GM12874 (cell line): ENCODE measurements at regions not wholly inside any gene's neighbourhood (a gene's known extent, or its start where the extent isn't known, plus 50 kb on each side); places are given as distances from the start of the nearest gene placed in this dataset.

Experiments
- CTCF ChIP-seq: IDR thresholded peaks from 2 replicates; pipeline ENCODE4 v1.5.1; 2011; ENCODE audit warnings: low read depth, mild to moderate bottlenecking, control low read depth, low read length, moderate library complexity; ENCODE audit not compliant: insufficient read depth

GRCh38 chr21:16055014-16055413 is 325.2 kb downstream of the USP25 start:
- no peak for TF ChIP-seq CTCF

- no peak for TF ChIP-seq CTCF
Observed at GRCh38 chr21:16058896-16059295, 329.1 kb downstream of the USP25 start.

- TF ChIP-seq CTCF = no peak
Observed at GRCh38 chr21:16059981-16060380, 330.2 kb downstream of the USP25 start.

GRCh38 chr21:16061194-16061593 is 331.4 kb downstream of the USP25 start:
- TF ChIP-seq CTCF = no peak

GRCh38 chr21:16069178-16070112 is 339.7 kb downstream of the USP25 start:
- no peak for TF ChIP-seq CTCF

GRCh38 chr21:16070207-16070651 is 340.4 kb downstream of the USP25 start:
- no peak for TF ChIP-seq CTCF

- TF ChIP-seq CTCF = no peak
Observed at GRCh38 chr21:16071092-16071491, 341.3 kb downstream of the USP25 start.
